ENCODE measurements at regions not wholly inside any gene's neighbourhood (a gene's known extent, or its start where the extent isn't known, plus 50 kb on each side); places are given as distances from the start of the nearest gene placed in this dataset.

- TF ChIP-seq POLR2AphosphoS5 (IDR thresholded peaks at IDR 0.05; ENCODE audit: borderline replicate concordance, low read depth, low read length): no peak
- TF ChIP-seq EZH2 (IDR thresholded peaks at IDR 0.05): no peak
Observed at GRCh38 chr3:3605226-3605625, 194.0 kb upstream of the LRRN1 start.

Data from SK-N-MC (cell line).